B cell (primary cell): ENCODE measurements at regions not wholly inside any gene's neighbourhood (a gene's known extent, or its start where the extent isn't known, plus 50 kb on each side); places are given as distances from the start of the nearest gene placed in this dataset.

Source experiments
- ATAC-seq: fragments of 200-7000 bp; cut with Tn5 transposase; one replicate; pipeline ENCODE4 v1.10.0; 2021; ENCODE audit warnings: low read depth, mild to moderate bottlenecking, moderate number of reproducible peaks, moderate library complexity
- CTCF ChIA-PET: fragments of 350-600 bp; sonication (Branson Sonifier 250); formaldehyde crosslinking; loops from one replicate; lab custom pipeline; 2021; ENCODE audit warnings: antibody characterized with exemption, inconsistent platforms; lab: Charles Lee
- POLR2A ChIA-PET: fragments of 350-600 bp; sonication (Branson Sonifier 250); formaldehyde crosslinking; loops from one replicate; lab custom pipeline; 2021; ENCODE audit warnings: antibody characterized with exemption; lab: Charles Lee
- DNase-seq: peaks from one replicate; pipeline ENCODE4 v3.0.0; 2013
- H2AFZ ChIP-seq: 2 replicates; pipeline ENCODE4 v1.6.1; 2012; ENCODE audit warnings: mild to moderate bottlenecking, low read depth, low read length; ENCODE audit not compliant: insufficient read depth, poor library complexity, severe bottlenecking
- H3K27ac ChIP-seq, 2 donors: 1 replicate in 1 of 2; 2 replicates in 1 of 2; pipeline ENCODE4 v1.5.1; 2012 to 2013; ENCODE audit warnings: low read length in 2 of 2, mild to moderate bottlenecking in 2 of 2, moderate library complexity in 1 of 2
- H3K27me3 ChIP-seq, 4 experiments: fragments of 200-600 bp in 1 of 4; sonication (generic) in 1 of 4; replicated peaks in 1 of 4; 1 replicate in 2 of 4; 2 replicates in 2 of 4; pipeline versions ENCODE4 v1.6.1 to v1.7.0; 2013 to 2016; ENCODE audit warnings: low read length in 3 of 4, mild to moderate bottlenecking in 2 of 4, mixed read lengths in 1 of 4, moderate library complexity in 1 of 4; ENCODE audit not compliant: insufficient read depth in 4 of 4, control insufficient read depth in 3 of 4; ENCODE audit errors: control extremely low read depth in 1 of 4
- H3K36me3 ChIP-seq, 2 experiments: replicated peaks in 1 of 2; 1 replicate in 1 of 2; 2 replicates in 1 of 2; pipeline versions ENCODE4 v1.6.1 to v1.7.1; 2013; ENCODE audit warnings: low read length in 1 of 2; ENCODE audit not compliant: insufficient read depth in 2 of 2, control insufficient read depth in 1 of 2; ENCODE audit errors: control extremely low read depth in 1 of 2, extremely low read depth in 1 of 2
- H3K4me1 ChIP-seq, 2 donors: fragments of 200-600 bp in 1 of 2; sonication (generic) in 1 of 2; 1 replicate in 1 of 2; 2 replicates in 1 of 2; pipeline versions ENCODE4 v1.5.1 to v1.6.1; 2013 to 2017; ENCODE audit warnings: low read length in 2 of 2; ENCODE audit not compliant: control insufficient read depth in 2 of 2, insufficient read depth in 2 of 2
- H3K4me2 ChIP-seq: replicated peaks from 2 replicates; pipeline ENCODE3; 2012; ENCODE audit warnings: mild to moderate bottlenecking, low read depth, low read length; ENCODE audit not compliant: poor library complexity, severe bottlenecking
- H3K4me3 ChIP-seq, 5 experiments: fragments of 200-600 bp in 1 of 5; sonication (generic) in 1 of 5; 1 replicate in 3 of 5; 2 replicates in 2 of 5; pipeline versions ENCODE4 v1.5.1 to v1.7.0; 2011 to 2016; ENCODE audit warnings: low read length in 4 of 5, mild to moderate bottlenecking in 4 of 5, low read depth in 2 of 5, control low read depth in 1 of 5, moderate library complexity in 1 of 5; ENCODE audit not compliant: insufficient read depth in 1 of 5; ENCODE audit errors: control extremely low read depth in 1 of 5, extremely low read depth in 1 of 5
- H3K79me2 ChIP-seq: fragments of 200-600 bp; sonication (generic); one replicate; pipeline ENCODE4 v1.6.0; 2016; ENCODE audit warnings: low read length; ENCODE audit not compliant: control insufficient read depth, insufficient read depth
- H3K9ac ChIP-seq: fragments of 200-600 bp; sonication (generic); 2 replicates; pipeline ENCODE4 v1.6.1; 2017; ENCODE audit warnings: mild to moderate bottlenecking, low read length, moderate library complexity
- H3K9me3 ChIP-seq, 3 donors: one replicate each; pipeline versions ENCODE4 v1.6.1 to v1.7.1; 2013; ENCODE audit warnings: low read length in 2 of 3; ENCODE audit not compliant: control insufficient read depth in 2 of 3, insufficient read depth in 1 of 3; ENCODE audit errors: control extremely low read depth in 1 of 3
- H4K20me1 ChIP-seq: 2 replicates; pipeline ENCODE4 v1.6.0; 2012; ENCODE audit warnings: mild to moderate bottlenecking, low read length; ENCODE audit not compliant: insufficient read depth, control insufficient read depth, poor library complexity, severe bottlenecking
- H3K27ac Mint-ChIP-seq: one replicate; pipeline ENCODE4 v1.8.0; 2021; ENCODE audit warnings: mixed read lengths
- H3K27me3 Mint-ChIP-seq: one replicate; pipeline ENCODE4 v1.8.0; 2021; ENCODE audit warnings: mixed read lengths
- H3K4me1 Mint-ChIP-seq: one replicate; pipeline ENCODE4 v1.8.0; 2021; ENCODE audit warnings: mixed read lengths
- H3K4me3 Mint-ChIP-seq: one replicate; pipeline ENCODE4 v1.8.0; 2021; ENCODE audit warnings: mixed read lengths
- H3K9me3 Mint-ChIP-seq: one replicate; pipeline ENCODE4 v1.8.0; 2022; ENCODE audit warnings: mixed read lengths; ENCODE audit not compliant: insufficient read depth
- EZH2 ChIP-seq: IDR thresholded peaks from 2 replicates; pipeline ENCODE4 v1.6.1; 2012; ENCODE audit warnings: borderline replicate concordance, low read depth, mild to moderate bottlenecking, moderate library complexity, low read length; ENCODE audit not compliant: insufficient read depth, poor library complexity, severe bottlenecking
- WGBS: methylation state at CpG from one replicate; pipeline ENCODE4 v1.1.5; 2013; ENCODE audit warnings: missing lambda C conversion rate; ENCODE audit not compliant: insufficient coverage; 5-methylcytosine and 5-hydroxymethylcytosine counted together
- intact Hi-C: fragments of 100-400 bp; cut with micrococcal nuclease; formaldehyde crosslinking; loops from one replicate; pipeline ENCODE4 v1.10.0; 2022
- TF ChIP-seq, protein P1 (sequence below): fragments of 200-600 bp; IDR thresholded peaks from one replicate; pipeline ENCODE4 v1.8.0; 2022; ENCODE audit warnings: antibody characterized with exemption, mild to moderate bottlenecking

DNA sequence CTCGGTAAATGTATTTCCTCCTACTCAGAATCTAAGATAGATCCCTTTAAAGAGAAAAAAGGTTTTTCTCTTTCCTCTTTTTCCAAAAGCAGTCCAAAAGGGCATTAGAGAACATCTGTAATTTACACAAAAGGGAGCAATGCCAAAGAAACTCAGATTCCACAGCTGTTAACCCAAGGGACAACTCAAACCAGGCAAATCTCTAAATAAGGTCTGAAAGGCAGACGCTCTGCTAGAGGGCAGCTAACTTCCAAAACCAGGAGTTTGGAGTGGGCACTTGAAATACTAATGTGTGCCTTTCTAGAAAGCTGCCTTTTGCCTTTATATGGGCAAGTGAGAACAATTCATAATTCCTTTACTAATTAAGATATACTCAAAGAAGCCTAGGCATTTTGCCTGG, 435.7 kb downstream of the ZFHX3 start:
- Histone ChIP-seq H3K36me3 (no peaks in the 10 kb centered on the region), H3K27ac (no peak overlapping the region), H3K79me2 (no peaks in the 10 kb centered on the region), H4K20me1 (no peaks in the 10 kb centered on the region), H3K4me1 (peaks cover 8 to 9% of the 10 kb centered on the region in 2 donors), H3K27me3 (no peaks in the 10 kb centered on the region), H3K4me2 (no peak overlapping the region), H2AFZ (no peak overlapping the region), H3K4me3 (no peak overlapping the region), H3K9ac (no peak overlapping the region), H3K9me3 (no peaks in the 10 kb centered on the region)
- H3K27ac Mint-ChIP-seq: no peak overlapping the region
- TF ChIP-seq EZH2: no peak
- TF ChIP-seq, protein P1, sequence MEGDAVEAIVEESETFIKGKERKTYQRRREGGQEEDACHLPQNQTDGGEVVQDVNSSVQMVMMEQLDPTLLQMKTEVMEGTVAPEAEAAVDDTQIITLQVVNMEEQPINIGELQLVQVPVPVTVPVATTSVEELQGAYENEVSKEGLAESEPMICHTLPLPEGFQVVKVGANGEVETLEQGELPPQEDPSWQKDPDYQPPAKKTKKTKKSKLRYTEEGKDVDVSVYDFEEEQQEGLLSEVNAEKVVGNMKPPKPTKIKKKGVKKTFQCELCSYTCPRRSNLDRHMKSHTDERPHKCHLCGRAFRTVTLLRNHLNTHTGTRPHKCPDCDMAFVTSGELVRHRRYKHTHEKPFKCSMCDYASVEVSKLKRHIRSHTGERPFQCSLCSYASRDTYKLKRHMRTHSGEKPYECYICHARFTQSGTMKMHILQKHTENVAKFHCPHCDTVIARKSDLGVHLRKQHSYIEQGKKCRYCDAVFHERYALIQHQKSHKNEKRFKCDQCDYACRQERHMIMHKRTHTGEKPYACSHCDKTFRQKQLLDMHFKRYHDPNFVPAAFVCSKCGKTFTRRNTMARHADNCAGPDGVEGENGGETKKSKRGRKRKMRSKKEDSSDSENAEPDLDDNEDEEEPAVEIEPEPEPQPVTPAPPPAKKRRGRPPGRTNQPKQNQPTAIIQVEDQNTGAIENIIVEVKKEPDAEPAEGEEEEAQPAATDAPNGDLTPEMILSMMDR: no peak
- no peak overlapping the region for H3K4me3 Mint-ChIP-seq
- WGBS: no CpG with 5 or more reads among the region's 2 CpGs
- intact Hi-C loops: no loop called here
- DNase-seq (no peak), ATAC-seq (no peak)
- ChIA-PET POLR2A (no interaction called here), CTCF (no interaction called here)
- H3K9me3 Mint-ChIP-seq: no peaks in the 10 kb centered on the region
- H3K4me1 Mint-ChIP-seq: peaks cover 12% of the 10 kb centered on the region
- H3K27me3 Mint-ChIP-seq: no peaks in the 10 kb centered on the region

DNA sequence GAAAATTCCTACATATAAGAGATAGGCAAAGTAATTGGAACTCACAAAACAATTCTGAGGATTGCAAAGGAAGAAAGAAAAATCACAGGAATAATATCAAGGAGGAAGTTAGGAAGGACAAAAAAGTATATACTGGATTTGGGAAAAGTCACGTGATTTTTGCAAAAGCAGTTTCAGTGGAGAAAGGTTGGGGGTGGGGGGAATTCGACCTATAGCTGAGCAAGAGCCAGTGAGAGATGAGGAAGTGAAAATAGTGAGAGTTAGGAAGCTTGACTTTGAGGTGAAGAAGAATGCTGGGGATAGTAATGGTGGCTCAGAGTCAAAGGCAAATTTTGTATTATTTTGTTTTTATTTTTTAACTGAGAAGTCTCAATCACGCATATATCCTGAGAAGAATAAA, 438.0 kb upstream of the PMFBP1 start:
- Histone ChIP-seq H3K36me3 (no peaks in the 10 kb centered on the region), H3K4me2 (no peak overlapping the region), H2AFZ (no peak overlapping the region), H3K4me1 (peaks cover 8 to 9% of the 10 kb centered on the region in 2 donors), H3K4me3 (no peak overlapping the region), H3K9me3 (peaks cover 0 to 4% (median 0%) of the 10 kb centered on the region in 3 donors), H3K27ac (no peak overlapping the region), H3K9ac (no peak overlapping the region), H3K27me3 (no peaks in the 10 kb centered on the region), H3K79me2 (no peaks in the 10 kb centered on the region), H4K20me1 (no peaks in the 10 kb centered on the region)
- DNase-seq (peak; percentile 16), ATAC-seq (no peak)
- intact Hi-C loops: no loop called here
- no peaks in the 10 kb centered on the region for H3K9me3 Mint-ChIP-seq
- no peak for TF ChIP-seq EZH2
- TF ChIP-seq, protein P1: no peak
- no peak overlapping the region for H3K4me3 Mint-ChIP-seq
- no peak overlapping the region for H3K27ac Mint-ChIP-seq
- ChIA-PET CTCF (no interaction called here), POLR2A (interaction anchor here (0.6 kb wide), 1 partner anchor 726 kb away, joined by 9 read pairs; no protein-coding TSS in a partner anchor)
- no peaks in the 10 kb centered on the region for H3K27me3 Mint-ChIP-seq
- WGBS: 36% methylated on average over 2 of the region's 3 CpGs
- peaks cover 12% of the 10 kb centered on the region for H3K4me1 Mint-ChIP-seq
